ENCODE measurements at regions not wholly inside any gene's neighbourhood (a gene's known extent, or its start where the extent isn't known, plus 50 kb on each side); places are given as distances from the start of the nearest gene placed in this dataset.

GRCh38 chr18:52077251-52077983 is 262.6 kb upstream of the DCC start:
- DNase-seq (ENCODE audit: low spot score in 2 of 2) = no peak
- H3K27ac ChIP-seq = no peak overlapping the region
- no peaks in the 10 kb centered on the region for H3K27me3 ChIP-seq
- intact Hi-C loops (cut with DNase I) = no loop called here
- H3K4me3 ChIP-seq = no peak overlapping the region
- H3K4me1 ChIP-seq = no peaks in the 10 kb centered on the region
- H3K36me3 ChIP-seq = no peaks in the 10 kb centered on the region
- TF ChIP-seq CTCF (IDR thresholded peaks at IDR 0.05) = no peak
- no peaks in the 10 kb centered on the region for H3K9me3 ChIP-seq

- H3K4me1 ChIP-seq = no peaks in the 10 kb centered on the region
- H3K36me3 ChIP-seq = no peaks in the 10 kb centered on the region
- H3K4me3 ChIP-seq = no peak overlapping the region
- intact Hi-C loops (cut with DNase I) = no loop called here
- H3K9me3 ChIP-seq = no peaks in the 10 kb centered on the region
- no peak for DNase-seq (ENCODE audit: low spot score in 2 of 2)
- no peak overlapping the region for H3K27ac ChIP-seq
- no peaks in the 10 kb centered on the region for H3K27me3 ChIP-seq
- TF ChIP-seq CTCF (IDR thresholded peaks at IDR 0.05) = no peak
Measured at GRCh38 chr18:52082246-52082645, 257.8 kb upstream of the DCC start.

- DNase-seq (ENCODE audit: low spot score in 2 of 2) = no peak
- H3K27ac ChIP-seq = no peak overlapping the region
- no peaks in the 10 kb centered on the region for H3K36me3 ChIP-seq
- no peak overlapping the region for H3K4me3 ChIP-seq
- no peak for TF ChIP-seq CTCF (IDR thresholded peaks at IDR 0.05)
- no peaks in the 10 kb centered on the region for H3K9me3 ChIP-seq
- H3K27me3 ChIP-seq = no peaks in the 10 kb centered on the region
- H3K4me1 ChIP-seq = no peaks in the 10 kb centered on the region
- intact Hi-C loops (cut with DNase I) = no loop called here
Measured at GRCh38 chr18:52087140-52087539, 252.9 kb upstream of the DCC start.

GRCh38 chr18:52090005-52090404 is 250.0 kb upstream of the DCC start:
- Histone ChIP-seq H3K4me3 (no peak overlapping the region), H3K9me3 (no peaks in the 10 kb centered on the region), H3K36me3 (no peaks in the 10 kb centered on the region), H3K27me3 (no peaks in the 10 kb centered on the region), H3K4me1 (no peaks in the 10 kb centered on the region), H3K27ac (no peak overlapping the region)
- TF ChIP-seq CTCF (IDR thresholded peaks at IDR 0.05) = no peak
- intact Hi-C loops (cut with DNase I) = no loop called here
- DNase-seq (ENCODE audit: low spot score in 2 of 2) = no peak

GRCh38 chr18:52093171-52093570 is 246.8 kb upstream of the DCC start:
- no peaks in the 10 kb centered on the region for H3K4me1 ChIP-seq
- intact Hi-C loops (cut with DNase I) = no loop called here
- no peaks in the 10 kb centered on the region for H3K36me3 ChIP-seq
- TF ChIP-seq CTCF (IDR thresholded peaks at IDR 0.05) = no peak
- H3K9me3 ChIP-seq = no peaks in the 10 kb centered on the region
- no peak overlapping the region for H3K4me3 ChIP-seq
- no peaks in the 10 kb centered on the region for H3K27me3 ChIP-seq
- DNase-seq (ENCODE audit: low spot score in 2 of 2) = no peak
- no peak overlapping the region for H3K27ac ChIP-seq

- no peak for TF ChIP-seq CTCF (IDR thresholded peaks at IDR 0.05)
- Histone ChIP-seq H3K27me3 (no peaks in the 10 kb centered on the region), H3K9me3 (no peaks in the 10 kb centered on the region), H3K36me3 (no peaks in the 10 kb centered on the region), H3K27ac (no peak overlapping the region), H3K4me3 (no peak overlapping the region), H3K4me1 (no peaks in the 10 kb centered on the region)
- no peak for DNase-seq (ENCODE audit: low spot score in 2 of 2)
- intact Hi-C loops (cut with DNase I) = no loop called here
Measured at GRCh38 chr18:52118684-52119083, 221.3 kb upstream of the DCC start.

Data from ascending aorta (tissue), 2 donors.